ENCODE measurements at regions not wholly inside any gene's neighbourhood (a gene's known extent, or its start where the extent isn't known, plus 50 kb on each side); places are given as distances from the start of the nearest gene placed in this dataset.

DNA sequence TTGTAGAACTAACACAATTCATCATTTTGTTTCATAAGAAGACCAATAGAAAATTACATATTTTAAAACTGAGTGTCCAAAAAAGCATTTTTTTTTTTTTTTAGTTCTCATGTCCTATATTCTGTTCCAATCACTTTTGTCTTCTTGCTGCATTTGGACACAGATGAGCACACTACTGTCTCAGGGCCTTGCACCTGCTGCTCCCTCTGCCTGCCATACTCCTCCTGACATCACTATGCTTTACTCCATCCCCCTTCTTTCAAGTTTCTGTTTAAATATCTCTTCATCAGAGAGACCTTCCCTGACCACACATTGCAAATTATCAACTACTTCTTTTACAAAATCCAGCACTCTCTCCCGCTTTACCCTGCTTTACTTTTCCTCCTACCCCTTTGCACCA is 230.7 kb upstream of the GK2 start:
- TF ChIP-seq, protein P1, sequence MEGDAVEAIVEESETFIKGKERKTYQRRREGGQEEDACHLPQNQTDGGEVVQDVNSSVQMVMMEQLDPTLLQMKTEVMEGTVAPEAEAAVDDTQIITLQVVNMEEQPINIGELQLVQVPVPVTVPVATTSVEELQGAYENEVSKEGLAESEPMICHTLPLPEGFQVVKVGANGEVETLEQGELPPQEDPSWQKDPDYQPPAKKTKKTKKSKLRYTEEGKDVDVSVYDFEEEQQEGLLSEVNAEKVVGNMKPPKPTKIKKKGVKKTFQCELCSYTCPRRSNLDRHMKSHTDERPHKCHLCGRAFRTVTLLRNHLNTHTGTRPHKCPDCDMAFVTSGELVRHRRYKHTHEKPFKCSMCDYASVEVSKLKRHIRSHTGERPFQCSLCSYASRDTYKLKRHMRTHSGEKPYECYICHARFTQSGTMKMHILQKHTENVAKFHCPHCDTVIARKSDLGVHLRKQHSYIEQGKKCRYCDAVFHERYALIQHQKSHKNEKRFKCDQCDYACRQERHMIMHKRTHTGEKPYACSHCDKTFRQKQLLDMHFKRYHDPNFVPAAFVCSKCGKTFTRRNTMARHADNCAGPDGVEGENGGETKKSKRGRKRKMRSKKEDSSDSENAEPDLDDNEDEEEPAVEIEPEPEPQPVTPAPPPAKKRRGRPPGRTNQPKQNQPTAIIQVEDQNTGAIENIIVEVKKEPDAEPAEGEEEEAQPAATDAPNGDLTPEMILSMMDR (IDR thresholded peaks at IDR 0.05), result no peak
- TF ChIP-seq POLR2A (IDR thresholded peaks at IDR 0.05) (no peak), POLR2AphosphoS5 (IDR thresholded peaks at IDR 0.05; ENCODE audit: insufficient read depth in 1 of 2, low read depth in 1 of 2) (no peak)
